HG02642 (cell line): ENCODE measurements at regions not wholly inside any gene's neighbourhood (a gene's known extent, or its start where the extent isn't known, plus 50 kb on each side); places are given as distances from the start of the nearest gene placed in this dataset.
"Not testable (repeated sequence)": the region's sequence is repeated elsewhere in the genome, so short reads cannot be mapped to it uniquely, and the experiment has no call there.

Source experiments
- ATAC-seq: cut with Tn5 transposase; IDR thresholded peaks from one replicate; pipeline ENCODE4 v1.9.1; 2021; ENCODE audit warnings: mild to moderate bottlenecking; ENCODE audit not compliant: unreplicated experiment, poor library complexity

GRCh38 chr2:45125232-45125631 lies 116.0 kb upstream of the SIX2 start:
- no peak for ATAC-seq

- ATAC-seq: no peak
Observed at GRCh38 chr2:45124456-45124855, 115.2 kb upstream of the SIX2 start.

GRCh38 chr2:45123521-45124191 lies 114.4 kb upstream of the SIX2 start:
- no peak for ATAC-seq

- ATAC-seq: no peak
Observed at GRCh38 chr2:45123065-45123464, 113.8 kb upstream of the SIX2 start.

- ATAC-seq: no peak
Observed at GRCh38 chr2:45121236-45121927, 112.1 kb upstream of the SIX2 start.

- no peak for ATAC-seq
Observed at GRCh38 chr2:45120546-45120945, 111.3 kb upstream of the SIX2 start.

- no peak for ATAC-seq
Observed at GRCh38 chr2:45119855-45120254, 110.6 kb upstream of the SIX2 start.

GRCh38 chr2:45119038-45119437 lies 109.8 kb upstream of the SIX2 start:
- no peak for ATAC-seq

- ATAC-seq: no peak
Observed at GRCh38 chr2:45117383-45117782, 108.1 kb upstream of the SIX2 start.

GRCh38 chr2:45115181-45115580 lies 105.9 kb upstream of the SIX2 start:
- no peak for ATAC-seq

GRCh38 chr2:45114221-45114955 lies 105.1 kb upstream of the SIX2 start:
- ATAC-seq: no peak

GRCh38 chr2:45112750-45113149 lies 103.5 kb upstream of the SIX2 start:
- no peak for ATAC-seq

- no peak for ATAC-seq
Observed at GRCh38 chr2:45105050-45105582, 95.9 kb upstream of the SIX2 start.

GRCh38 chr2:45104429-45104828 lies 95.2 kb upstream of the SIX2 start:
- ATAC-seq: no peak

GRCh38 chr2:45103351-45104345 lies 94.4 kb upstream of the SIX2 start:
- ATAC-seq: no peak

- ATAC-seq: no peak
Observed at GRCh38 chr2:45102579-45103117, 93.4 kb upstream of the SIX2 start.

- ATAC-seq: no peak
Observed at GRCh38 chr2:45102141-45102540, 92.9 kb upstream of the SIX2 start.

GRCh38 chr2:45096996-45097395 lies 87.7 kb upstream of the SIX2 start:
- ATAC-seq: no peak

- ATAC-seq: not testable (repeated sequence)
Observed at GRCh38 chr2:45096038-45096437, 86.8 kb upstream of the SIX2 start.

- ATAC-seq: no peak
Observed at GRCh38 chr2:45093663-45094062, 84.4 kb upstream of the SIX2 start.
